ENCODE measurements at regions not wholly inside any gene's neighbourhood (a gene's known extent, or its start where the extent isn't known, plus 50 kb on each side); places are given as distances from the start of the nearest gene placed in this dataset.
"Not testable (repeated sequence)": the region's sequence is repeated elsewhere in the genome, so short reads cannot be mapped to it uniquely, and the experiment has no call there.

DNA sequence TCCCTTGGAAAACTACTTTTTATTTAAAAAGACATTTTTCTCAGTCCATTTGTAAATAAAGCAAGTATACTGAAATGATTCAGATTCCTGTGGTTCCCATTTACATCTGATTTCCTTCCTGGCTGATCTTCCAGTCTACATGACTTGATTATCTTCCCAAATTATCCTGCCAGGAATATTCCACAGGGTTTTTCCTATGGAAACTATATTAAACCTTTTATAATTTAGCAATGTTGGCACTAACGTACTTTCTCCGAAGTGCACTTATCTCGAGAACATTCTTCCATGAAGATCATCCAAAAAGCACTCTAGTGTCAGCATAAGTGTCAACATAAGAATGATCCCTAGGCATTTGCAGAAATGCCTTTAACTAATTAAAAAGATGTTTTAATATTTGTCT is 347.7 kb upstream of the KIF2B start:
- no peak for DNase-seq

DNA sequence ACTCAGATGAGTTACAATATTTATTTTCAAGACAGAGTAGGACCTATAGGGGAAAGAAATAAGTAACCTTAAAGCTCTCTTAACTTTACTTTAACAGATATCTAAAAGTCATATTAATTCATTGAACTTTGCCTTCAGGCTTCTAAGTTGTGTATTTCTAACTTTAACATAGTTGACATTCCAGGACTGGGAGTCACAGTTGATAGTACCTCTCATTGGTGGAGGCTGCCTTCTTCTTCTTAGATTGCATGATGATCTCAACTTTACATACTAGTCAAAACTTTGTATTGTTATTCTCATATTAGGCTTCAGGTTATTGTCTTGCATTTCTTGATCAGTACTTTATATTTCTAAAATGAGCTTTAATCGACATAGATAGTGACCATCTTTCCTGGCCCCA is 350.1 kb upstream of the KIF2B start:
- DNase-seq, result no peak

DNA sequence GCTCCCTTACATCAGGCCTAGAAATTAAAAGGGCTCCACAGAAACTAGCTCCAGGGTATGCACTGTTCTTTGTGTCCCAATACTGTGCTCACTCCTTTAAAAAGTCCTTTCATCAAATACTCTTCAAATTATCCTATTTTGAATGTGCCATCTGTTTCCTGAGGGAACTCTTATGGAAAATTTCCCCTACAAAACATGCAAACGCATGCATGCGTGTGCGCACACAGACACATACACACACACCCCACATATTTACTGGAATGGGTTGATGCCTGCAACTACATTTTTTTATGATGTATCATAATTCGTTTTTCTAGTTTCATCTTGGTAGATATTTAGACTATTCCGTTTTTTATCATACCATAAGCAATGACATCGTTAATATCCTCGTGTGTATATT is 351.2 kb upstream of the KIF2B start:
- no peak for DNase-seq

DNA sequence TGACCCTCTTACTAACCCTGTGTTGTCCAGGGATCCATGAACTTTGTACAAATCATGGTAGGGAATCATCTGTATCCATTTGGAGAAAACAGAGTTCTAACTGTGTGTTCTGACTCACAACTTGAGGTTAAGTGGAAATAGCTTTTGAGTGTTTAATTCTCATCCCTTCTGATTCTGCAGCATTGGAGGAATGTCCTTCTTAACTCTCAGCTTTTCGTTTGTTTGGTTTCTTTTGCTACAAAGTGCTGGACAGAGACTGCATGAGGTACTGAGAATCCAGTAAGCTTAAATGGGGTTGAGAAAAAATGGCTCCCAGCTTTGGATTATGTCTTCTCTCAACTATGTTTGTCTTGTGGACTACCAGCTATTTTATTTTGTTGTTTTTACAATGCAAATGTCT is 352.1 kb upstream of the KIF2B start:
- DNase-seq, result no peak

DNA sequence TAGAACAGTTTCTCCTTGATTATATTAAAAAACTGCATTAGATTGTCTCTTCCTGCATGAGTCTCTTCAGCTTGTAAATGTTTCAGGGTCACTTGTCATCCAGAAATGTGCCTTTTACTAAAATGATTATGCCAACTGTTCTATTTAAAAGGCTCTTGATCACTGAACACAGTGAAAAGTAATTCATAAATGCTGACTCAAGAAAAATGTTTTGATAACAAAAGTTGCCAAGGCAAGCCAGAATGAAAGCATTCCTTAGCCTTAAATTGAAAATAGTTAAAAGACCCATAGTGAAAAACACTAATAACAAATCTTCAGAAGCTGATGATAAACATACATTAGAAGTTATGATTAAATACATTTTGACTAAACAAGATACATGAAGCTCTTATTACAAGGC is 356.0 kb upstream of the KIF2B start:
- DNase-seq, result no peak

DNA sequence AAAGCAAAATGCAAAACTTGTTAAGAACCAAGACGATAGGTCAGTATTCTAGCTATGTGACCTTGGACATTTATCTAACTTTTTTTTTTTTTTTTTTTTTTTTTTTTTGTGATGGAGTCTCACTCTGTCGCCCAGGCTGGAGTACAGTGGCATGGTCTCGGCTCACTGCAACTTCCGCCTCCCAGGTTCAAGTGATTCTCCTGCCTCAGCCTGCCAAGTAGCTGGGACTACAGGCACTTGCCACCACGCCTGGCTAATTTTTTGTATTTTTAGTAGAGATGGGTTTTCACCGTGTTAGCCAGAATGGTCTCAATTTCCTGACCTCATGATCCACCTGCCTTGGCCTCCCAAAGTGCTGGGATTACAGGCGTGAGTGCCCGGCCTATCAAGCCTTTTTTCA is 358.3 kb upstream of the KIF2B start:
- not testable (repeated sequence) for DNase-seq

DNA sequence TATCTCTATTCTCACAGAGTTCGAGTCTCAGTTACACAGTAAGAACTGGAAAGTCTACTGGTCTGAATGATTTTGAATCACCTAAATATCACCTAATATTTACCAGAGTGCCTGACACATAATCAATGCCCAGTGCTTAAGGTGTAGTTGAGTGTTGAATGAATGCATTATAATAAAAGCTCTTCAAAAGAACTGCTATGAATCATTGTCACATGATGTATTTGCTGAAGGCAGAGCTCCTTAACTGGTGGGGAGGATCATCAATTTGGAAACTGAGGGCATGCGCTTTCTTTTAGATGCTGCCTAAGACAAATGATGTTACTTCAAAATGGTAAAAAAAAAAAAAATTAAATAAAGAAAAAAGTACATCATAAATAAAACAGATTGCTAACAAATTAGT is 359.4 kb upstream of the KIF2B start:
- DNase-seq, result no peak

DNA sequence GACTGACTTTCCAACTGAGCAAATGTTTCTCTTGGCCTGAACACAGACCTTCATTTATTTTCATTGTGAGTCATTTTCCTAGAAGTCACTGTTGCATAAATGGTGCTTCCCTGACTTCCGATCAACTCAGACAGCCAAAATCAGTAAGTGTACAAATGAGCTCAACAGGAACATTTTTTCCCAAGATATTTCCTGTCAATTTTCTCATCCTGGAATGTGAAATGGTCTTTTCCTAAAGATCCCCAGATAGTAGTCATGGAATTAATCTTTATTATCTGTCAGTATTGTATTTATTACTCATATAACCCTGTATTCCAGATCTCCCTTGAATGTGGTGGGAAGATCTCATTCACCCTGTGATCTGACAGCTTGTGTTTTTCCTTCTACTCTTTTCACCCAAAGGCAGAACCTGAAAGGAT is 360.3 kb upstream of the KIF2B start:
- DNase-seq, result no peak

DNA sequence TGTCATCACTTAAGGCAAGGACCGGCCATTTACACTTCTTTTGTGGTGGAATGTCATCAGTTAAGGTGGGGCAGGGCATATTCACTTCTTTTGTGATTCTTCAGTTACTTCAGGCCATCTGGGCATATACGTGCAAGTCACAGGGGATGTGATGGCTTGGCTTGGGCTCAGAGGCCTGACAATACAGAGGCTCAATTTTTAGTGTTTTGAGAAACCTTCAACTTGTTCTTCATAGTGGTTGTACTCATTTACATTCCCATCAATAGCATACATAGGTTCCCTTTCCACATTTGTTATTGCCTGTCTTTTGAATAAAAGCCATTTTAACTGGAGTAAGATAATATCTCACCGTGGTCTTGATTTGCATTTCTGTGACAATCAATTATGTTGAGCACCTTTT is 366.8 kb upstream of the KIF2B start:
- not testable (repeated sequence) for DNase-seq

DNA sequence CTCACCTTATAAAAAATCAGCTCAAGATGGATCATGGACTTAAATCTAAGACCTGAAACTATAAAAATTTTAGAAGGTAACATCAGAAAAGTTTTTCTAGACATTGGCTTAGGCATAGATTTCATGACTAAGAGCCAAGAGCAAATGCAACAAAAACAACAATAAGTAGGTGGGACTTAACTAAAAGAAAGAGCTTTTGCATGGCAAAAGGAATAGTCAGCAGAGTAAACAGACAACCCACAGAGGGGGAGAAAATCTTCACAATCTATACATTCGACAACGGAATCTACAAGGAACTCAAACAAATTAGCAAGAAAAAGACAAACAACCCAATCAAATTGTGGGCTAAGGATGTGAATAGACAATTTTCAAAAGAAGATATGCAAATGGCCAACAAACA is 368.4 kb upstream of the KIF2B start:
- no peak for DNase-seq

DNA sequence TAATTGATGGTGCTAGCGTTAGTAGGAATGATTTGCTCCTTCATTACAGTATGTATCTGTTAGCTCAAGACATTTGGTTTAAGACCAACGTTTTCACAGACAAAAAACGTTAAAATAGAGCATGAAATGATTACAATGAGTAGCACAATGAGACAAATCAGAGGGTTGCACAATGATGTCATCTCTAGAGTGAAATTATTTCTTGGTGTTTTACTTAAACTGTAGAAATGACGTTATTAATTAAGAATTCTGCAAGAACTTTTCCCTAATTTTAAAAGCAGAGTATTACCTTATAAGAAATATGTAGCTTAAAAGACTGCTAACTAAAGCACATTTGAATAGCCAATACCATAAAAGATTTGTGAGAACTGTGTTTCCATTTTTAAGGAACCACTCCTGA is 373.4 kb upstream of the KIF2B start:
- no peak for DNase-seq

DNA sequence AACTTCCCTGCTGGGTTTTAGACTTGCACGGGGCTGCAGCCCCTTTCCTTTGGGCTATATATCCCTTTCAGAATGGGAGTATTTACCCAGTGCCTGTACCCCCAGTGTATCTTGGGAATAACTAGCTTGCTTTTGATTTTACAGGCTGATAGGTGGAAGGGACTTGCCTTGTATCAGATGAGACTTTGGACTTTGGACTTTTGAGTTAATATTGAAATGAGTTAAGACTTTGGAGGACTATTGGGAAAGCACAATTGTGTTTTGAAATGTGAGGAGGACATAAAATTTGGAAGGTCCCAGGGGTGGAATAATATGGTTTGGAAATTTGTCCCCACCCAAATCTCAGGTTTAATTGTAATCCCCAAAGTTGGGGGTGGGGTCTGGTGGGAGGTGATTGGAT is 393.8 kb upstream of the KIF2B start:
- DNase-seq, result no peak

DNA sequence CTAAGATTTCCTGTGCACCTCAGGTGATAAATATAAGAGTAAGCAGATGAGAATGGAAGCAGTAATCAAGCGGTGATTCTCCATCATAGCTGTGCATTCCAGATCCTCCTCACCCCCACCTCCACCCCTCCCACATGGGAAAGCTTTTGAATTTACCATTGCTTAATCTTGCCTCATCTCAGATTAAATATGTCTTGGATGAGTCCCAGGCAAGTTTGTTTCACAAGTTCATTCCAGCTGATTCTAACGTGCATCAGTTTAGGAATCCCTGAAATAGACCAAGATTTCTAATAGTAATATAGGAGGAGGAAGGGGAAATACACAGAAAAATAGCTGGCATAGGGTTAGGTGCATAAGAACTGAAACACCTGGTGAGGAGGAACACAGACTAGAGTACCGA is 396.2 kb upstream of the KIF2B start:
- DNase-seq, result no peak

DNA sequence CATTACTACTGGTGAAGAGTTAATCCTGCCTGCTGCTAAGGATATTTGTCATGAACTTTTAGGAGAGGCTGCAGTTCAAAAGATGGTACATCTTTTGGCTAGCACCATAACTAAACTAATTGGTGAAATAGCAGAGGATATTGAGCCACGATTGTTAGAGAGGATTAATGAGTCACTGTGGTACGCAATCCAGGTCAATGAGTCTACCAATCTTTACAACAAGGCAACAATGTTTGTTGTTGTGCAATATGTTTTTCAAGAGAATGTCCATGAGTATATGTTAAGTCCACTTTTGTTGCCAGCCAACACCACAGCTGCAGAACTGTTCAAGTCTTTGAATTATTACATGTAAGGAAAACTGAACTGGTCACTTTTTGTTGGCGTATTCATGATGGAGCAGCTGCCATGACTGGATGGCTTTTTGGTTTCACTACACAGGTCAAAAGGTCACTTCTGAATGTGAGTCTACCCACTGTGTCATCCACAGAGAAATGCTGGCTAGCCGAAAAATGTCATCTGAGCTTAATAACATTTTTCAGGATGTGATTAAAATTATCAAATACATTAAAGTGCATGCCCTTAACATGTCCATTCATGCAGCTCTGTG is 402.6 kb upstream of the KIF2B start:
- no peak for DNase-seq

DNA sequence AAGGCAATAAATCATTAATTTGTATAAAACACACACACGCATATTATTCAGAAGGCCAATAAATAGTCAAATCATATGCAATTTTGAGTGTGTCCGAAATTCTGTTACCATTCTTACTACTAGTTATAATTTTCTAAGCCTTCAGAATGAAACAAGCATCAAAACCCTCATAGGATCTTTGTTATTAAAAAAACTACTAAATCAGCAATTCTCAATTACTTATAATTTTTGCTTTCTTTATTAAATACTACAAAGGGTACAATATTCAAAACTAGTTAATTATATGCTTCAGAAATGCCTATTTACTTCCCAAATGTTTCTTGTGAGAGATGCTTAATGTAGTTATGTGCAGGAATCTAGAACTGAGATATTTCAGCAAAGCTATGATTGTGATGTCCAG is 413.1 kb upstream of the KIF2B start:
- DNase-seq, result no peak

DNA sequence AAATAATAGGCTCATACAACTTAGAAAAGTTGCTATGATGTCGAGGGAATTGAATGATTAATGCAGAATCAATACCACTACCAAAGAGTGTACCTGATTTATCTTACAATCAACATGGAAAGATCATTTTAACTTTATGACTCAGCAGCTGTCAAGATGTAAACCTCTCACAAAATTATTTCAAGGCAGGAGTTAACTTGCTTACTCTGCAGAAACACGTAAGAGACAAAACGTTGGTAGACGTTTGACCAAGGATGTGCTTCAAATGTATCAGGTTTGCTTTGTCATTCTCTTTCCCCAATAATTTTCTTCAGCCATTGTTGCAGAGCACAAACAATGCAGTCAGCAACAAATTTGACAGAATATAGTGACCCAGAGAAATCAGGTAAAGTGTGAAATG is 415.8 kb upstream of the KIF2B start:
- DNase-seq, result no peak

DNA sequence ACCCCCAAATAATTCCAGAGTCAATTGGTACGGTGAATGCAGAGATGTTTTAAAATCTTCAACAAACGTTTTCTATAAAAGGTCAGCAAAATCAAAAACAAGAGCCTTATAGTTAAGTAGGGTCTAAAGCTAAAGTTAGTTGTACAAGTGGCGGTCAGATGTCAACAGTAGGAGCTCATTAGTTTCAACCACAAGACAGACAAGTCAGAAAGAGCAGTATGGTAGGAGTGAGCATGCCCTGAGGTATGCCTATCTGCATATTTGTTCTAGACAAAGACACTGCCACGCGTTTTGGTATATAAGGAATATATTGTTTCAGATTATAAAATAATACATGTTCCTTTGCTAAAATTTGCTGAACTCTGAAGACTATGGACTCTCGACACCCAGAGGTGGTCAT is 431.5 kb upstream of the KIF2B start:
- DNase-seq, result no peak

DNA sequence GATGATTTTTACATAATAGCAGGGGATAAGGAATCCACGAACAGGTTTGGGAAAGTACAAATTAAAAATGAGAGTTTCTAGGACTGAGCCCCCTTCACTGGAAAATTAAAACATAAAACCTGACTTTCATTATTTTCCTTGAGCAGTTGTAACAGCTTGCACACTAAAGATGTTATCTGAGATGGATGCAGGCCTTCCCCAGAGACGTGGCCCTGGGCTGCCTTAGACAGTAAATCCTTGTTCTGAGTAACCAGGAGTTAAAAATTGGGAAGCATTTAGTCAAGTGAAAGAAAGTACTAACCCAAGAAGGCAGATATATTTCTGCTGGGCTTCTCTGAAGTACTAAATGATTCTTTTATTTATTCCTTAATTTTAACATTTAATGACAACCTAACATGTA is 432.2 kb upstream of the KIF2B start:
- DNase-seq, result no peak

DNA sequence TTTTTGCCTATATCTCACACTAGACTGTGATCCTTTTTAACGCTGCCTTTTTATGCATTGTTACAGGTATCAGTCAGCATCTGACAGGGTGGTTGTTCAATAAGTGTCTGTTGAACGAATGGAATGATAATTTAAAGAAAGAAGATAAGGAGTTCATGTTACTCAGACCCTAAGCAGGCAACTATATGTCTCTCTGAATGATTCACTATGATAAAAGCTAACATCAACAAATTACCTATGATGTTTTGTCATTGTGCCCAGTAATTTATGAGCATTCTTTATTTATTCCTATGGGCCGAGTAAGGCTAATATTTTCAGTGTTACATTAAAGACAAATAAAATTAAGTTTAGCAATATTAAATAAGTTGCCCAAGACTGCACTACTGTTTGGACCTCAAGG is 435.0 kb upstream of the KIF2B start:
- no peak for DNase-seq

DNA sequence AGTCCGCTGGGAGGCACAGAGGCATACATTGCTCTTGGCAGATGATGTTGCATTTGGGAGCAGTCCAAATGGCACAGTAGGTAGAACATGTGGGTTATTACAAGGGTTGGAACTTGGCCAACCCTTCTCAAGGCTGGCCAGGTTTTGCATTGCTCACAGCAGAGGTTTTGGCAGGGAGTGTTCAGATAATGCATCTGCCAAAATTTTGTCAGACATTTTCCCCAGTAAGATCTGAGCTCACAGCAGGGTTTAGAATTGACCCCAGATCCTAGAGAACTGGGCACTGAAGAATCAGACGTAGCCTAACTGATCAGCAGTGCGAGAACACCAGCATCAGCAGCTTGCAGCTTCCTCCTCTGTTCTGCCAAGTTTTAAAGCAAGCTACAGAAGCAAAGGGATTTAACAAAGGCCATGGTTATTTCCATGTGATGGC is 468.8 kb upstream of the KIF2B start:
- no peak for DNase-seq

DNA sequence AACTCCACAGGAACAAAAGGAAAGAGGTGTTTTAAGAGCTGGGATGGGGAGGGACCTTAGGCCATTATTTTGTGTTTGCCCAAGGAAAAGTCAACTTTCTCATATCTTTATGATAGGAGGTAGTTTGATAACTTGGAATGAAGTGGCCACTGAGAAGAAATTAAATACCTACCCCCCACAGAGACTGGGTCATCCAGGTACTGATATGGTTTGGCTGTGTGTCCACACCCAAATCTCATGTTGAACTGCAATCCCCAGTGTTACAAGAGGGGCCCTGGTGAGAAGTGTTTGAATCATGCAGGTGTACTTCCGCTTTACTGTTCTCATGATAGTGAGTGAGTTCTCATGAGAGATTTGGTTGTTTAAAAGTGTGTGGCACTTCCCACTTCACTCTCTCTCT is 477.9 kb upstream of the KIF2B start:
- no peak for DNase-seq

DNA sequence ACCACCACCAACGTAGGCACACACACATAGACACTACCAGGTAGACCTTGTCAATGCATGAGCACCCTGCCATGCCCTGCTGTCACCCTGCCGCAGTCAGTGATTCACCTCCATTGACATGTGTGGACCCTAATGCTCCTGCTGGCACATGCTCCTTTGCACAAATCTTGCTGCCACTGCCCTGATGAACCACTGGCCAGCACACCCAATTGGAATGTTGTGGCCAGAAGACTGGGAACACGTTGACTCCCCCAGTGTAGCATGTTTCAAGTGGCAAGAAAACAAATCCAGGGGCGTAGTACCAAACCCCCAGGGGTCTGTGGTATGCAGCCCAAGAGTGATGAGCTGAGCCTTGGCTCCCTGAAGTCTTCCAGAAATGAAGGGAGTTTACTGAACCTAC is 486.4 kb upstream of the KIF2B start:
- no peak for DNase-seq

DNA sequence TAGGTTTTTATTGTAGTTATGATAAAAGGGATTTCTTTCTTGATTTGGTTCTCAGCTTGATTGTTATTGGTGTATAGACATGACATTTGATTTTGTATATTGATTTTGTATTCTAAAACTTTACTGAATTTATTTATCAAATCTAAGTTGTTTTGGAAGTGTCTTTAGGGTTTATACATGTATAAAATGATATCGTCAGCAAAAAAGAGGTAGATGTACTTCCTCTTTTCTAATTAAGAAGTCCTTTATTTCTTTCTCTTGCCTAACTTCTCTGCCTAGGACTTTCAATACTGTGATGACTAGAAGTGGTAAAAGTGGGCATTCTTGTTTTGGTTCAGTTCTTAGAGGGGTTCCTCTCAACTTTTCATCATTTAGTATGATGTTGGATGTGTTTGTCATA is 487.3 kb upstream of the KIF2B start:
- DNase-seq, result no peak

DNA sequence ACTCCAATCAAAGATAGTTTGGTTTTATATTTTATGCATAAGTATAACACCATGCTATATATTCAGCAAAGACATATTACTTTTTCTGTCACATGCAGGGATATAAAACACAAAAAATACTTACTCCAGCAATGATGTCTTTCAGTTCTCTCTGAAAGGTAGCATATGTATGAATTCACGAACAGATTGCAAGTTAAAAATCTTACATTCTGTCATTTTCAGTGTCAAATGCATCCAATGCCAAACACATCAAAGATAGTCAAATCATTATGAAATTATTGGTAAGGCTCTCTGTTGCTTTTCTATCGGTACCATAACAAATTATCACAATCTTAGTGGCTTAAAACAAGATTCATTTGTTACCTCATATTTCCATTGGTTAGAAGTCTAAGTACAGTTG is 492.0 kb upstream of the KIF2B start:
- DNase-seq, result no peak

DNA sequence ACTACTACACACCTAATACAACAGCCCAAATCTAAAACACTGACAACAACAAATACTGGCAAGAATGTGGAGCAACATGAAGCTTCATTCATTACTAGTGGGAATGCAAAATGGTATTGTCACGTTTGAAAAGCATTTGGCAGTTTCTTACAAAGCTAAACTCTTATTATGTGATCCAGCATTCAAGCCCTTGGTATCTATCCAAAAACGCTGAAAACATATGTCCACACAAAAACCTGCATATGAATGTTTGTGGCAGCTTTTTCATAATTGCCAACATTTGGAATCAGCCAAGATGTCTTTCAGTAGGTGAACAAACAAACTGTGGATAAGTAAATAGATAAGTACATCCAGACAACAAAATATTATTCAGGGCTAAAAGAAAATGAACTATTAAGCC is 501.1 kb upstream of the KIF2B start:
- DNase-seq, result no peak

DNA sequence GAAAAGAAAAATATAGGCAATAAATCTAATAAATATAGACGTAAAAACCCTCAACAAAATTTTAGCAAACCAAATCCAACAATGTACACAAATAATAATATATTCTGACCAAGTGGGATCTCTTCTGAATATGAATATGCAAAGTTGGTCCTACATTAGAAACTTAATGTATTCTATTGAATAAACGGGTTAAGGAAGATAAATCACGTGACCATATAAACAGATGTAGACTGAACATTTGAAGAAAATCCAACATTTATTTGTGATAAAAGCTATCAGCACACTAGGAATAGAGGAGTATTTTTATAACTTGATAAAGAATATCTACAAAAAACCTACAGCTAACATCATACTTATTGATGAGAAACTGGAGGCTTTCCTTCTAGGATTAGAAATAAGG is 502.8 kb upstream of the KIF2B start:
- DNase-seq, result no peak
